HepG2 (cell line): ENCODE measurements at regions not wholly inside any gene's neighbourhood (a gene's known extent, or its start where the extent isn't known, plus 50 kb on each side); places are given as distances from the start of the nearest gene placed in this dataset.

Experiments used
- BCL6 ChIP-seq: IDR thresholded peaks from 2 replicates; pipeline ENCODE4 v1.6.1; 2016; ENCODE audit warnings: missing genetic modification reagents, missing compliant biosample characterization
- ELF3 ChIP-seq: IDR thresholded peaks from 2 replicates; pipeline ENCODE4 v1.6.1; 2016; ENCODE audit warnings: missing genetic modification reagents, missing compliant biosample characterization
- ELF4 ChIP-seq: sonication (generic); formaldehyde crosslinking; IDR thresholded peaks from 2 replicates; pipeline ENCODE4 v1.5.0; 2020; ENCODE audit warnings: missing genetic modification reagents, mild to moderate bottlenecking, moderate library complexity, borderline replicate concordance
- FOSL2 ChIP-seq: sonication (generic); formaldehyde crosslinking; IDR thresholded peaks from 2 replicates; pipeline ENCODE4 v1.4.0; 2020; ENCODE audit warnings: missing genetic modification reagents
- HMG20A ChIP-seq: IDR thresholded peaks from 2 replicates; pipeline ENCODE4 v1.6.1; 2016; ENCODE audit warnings: borderline replicate concordance
- JDP2 ChIP-seq: sonication (generic); formaldehyde crosslinking; IDR thresholded peaks from 2 replicates; pipeline ENCODE4 v1.8.1; 2022; ENCODE audit warnings: missing genetic modification reagents, borderline replicate concordance
- KDM5B ChIP-seq: sonication (generic); formaldehyde crosslinking; IDR thresholded peaks from 2 replicates; pipeline ENCODE4 v1.4.0; 2020; ENCODE audit warnings: missing genetic modification reagents, mild to moderate bottlenecking, borderline replicate concordance
- MED1 ChIP-seq: sonication (generic); formaldehyde crosslinking; IDR thresholded peaks from 2 replicates; pipeline ENCODE4 v1.4.0; 2020; ENCODE audit warnings: missing genetic modification reagents
- MIER2 ChIP-seq: IDR thresholded peaks from 2 replicates; pipeline ENCODE4 v1.6.1; 2016; ENCODE audit warnings: missing biosample characterization, missing genetic modification reagents
- MIER3 ChIP-seq: IDR thresholded peaks from 2 replicates; pipeline ENCODE4 v1.6.1; 2016; ENCODE audit warnings: missing compliant biosample characterization, borderline replicate concordance
- RBAK ChIP-seq: sonication (generic); formaldehyde crosslinking; IDR thresholded peaks from 2 replicates; pipeline ENCODE4 v1.5.1; 2020; ENCODE audit warnings: mild to moderate bottlenecking, missing genetic modification reagents
- ZBTB3 ChIP-seq: sonication (generic); formaldehyde crosslinking; IDR thresholded peaks from 2 replicates; pipeline ENCODE4 v1.4.0; 2020; ENCODE audit warnings: low read depth, mild to moderate bottlenecking, moderate library complexity, missing genetic modification reagents, borderline replicate concordance
- ZFY ChIP-seq: sonication (generic); formaldehyde crosslinking; IDR thresholded peaks from 2 replicates; pipeline ENCODE4 v1.4.0; 2020; ENCODE audit warnings: missing genetic modification reagents
- ZNF224 ChIP-seq: sonication (generic); formaldehyde crosslinking; IDR thresholded peaks from 2 replicates; pipeline ENCODE4 v1.5.0; 2020; ENCODE audit warnings: mild to moderate bottlenecking, missing genetic modification reagents
- ZNF558 ChIP-seq: sonication (generic); formaldehyde crosslinking; IDR thresholded peaks from 2 replicates; pipeline ENCODE4 v1.9.0; 2022; ENCODE audit warnings: mild to moderate bottlenecking, missing genetic modification reagents, borderline replicate concordance
- ZNF724P ChIP-seq: sonication (generic); formaldehyde crosslinking; IDR thresholded peaks from 2 replicates; pipeline ENCODE4 v1.8.0; 2022; ENCODE audit warnings: missing genetic modification reagents, borderline replicate concordance
- ZNF850 ChIP-seq: sonication (generic); formaldehyde crosslinking; conservative IDR thresholded peaks from 2 replicates; pipeline ENCODE4 v1.9.0; 2021; ENCODE audit warnings: mild to moderate bottlenecking, missing genetic modification reagents
- TF ChIP-seq, protein P1 (sequence below): IDR thresholded peaks from 2 replicates; pipeline ENCODE4 v1.6.1; 2016; ENCODE audit warnings: missing compliant biosample characterization, missing genetic modification reagents, borderline replicate concordance
- TF ChIP-seq, protein P2 (sequence below), 2 experiments: sonication (generic) in 1 of 2; formaldehyde crosslinking in 1 of 2; IDR thresholded peaks; 2 replicates each; pipeline versions ENCODE4 v1.4.0 to v1.6.1; 2018 to 2020; ENCODE audit warnings: missing genetic modification reagents in 2 of 2, borderline replicate concordance in 1 of 2, low read depth in 1 of 2, mild to moderate bottlenecking in 1 of 2, missing biosample characterization in 1 of 2
- TF ChIP-seq, protein P3 (sequence below): sonication (generic); formaldehyde crosslinking; IDR thresholded peaks from 2 replicates; pipeline ENCODE4 v1.4.0; 2020; ENCODE audit warnings: missing genetic modification reagents
- TF ChIP-seq, protein P4 (sequence below): sonication (generic); formaldehyde crosslinking; IDR thresholded peaks from 2 replicates; pipeline ENCODE4 v1.5.1; 2020; ENCODE audit warnings: mild to moderate bottlenecking, missing genetic modification reagents, borderline replicate concordance

DNA sequence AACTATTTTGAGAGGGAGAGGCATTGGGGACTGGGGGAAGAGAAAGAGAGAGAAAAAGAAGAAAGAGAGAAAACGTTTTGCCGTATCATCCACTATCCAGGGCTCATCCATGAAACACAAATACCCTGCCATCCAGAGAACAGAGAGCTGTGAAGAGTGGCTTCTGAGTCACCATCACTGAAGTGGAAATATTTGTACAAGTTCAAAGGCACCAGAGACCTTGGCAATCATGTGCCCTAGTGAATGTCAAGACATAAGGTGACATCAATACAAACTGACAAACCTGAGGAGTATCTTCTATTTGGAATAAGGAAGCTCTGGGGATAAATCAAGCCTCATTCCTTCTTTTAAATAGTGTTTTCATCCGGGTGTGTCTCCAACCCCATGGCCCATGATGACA lies 197.2 kb upstream of the PROX1 start (continued):
- TF ChIP-seq, protein P1, sequence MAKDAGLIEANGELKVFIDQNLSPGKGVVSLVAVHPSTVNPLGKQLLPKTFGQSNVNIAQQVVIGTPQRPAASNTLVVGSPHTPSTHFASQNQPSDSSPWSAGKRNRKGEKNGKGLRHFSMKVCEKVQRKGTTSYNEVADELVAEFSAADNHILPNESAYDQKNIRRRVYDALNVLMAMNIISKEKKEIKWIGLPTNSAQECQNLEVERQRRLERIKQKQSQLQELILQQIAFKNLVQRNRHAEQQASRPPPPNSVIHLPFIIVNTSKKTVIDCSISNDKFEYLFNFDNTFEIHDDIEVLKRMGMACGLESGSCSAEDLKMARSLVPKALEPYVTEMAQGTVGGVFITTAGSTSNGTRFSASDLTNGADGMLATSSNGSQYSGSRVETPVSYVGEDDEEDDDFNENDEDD (CRISPR knock-in tag) = peak; percentile 21; the same call in 1 of the 2 replicates
- TF ChIP-seq ELF4 (CRISPR knock-in tag) = no peak
- no peak for TF ChIP-seq ZNF724P
- TF ChIP-seq ZBTB3 = no peak
- TF ChIP-seq JDP2 (CRISPR knock-in tag) = no peak
- TF ChIP-seq FOSL2 (CRISPR knock-in tag) = peak; percentile 94
- TF ChIP-seq ZNF850 (CRISPR knock-in tag) = no peak
- peak; percentile 57; the same call in 1 of the 2 replicates for TF ChIP-seq ELF3
- TF ChIP-seq, protein P2, sequence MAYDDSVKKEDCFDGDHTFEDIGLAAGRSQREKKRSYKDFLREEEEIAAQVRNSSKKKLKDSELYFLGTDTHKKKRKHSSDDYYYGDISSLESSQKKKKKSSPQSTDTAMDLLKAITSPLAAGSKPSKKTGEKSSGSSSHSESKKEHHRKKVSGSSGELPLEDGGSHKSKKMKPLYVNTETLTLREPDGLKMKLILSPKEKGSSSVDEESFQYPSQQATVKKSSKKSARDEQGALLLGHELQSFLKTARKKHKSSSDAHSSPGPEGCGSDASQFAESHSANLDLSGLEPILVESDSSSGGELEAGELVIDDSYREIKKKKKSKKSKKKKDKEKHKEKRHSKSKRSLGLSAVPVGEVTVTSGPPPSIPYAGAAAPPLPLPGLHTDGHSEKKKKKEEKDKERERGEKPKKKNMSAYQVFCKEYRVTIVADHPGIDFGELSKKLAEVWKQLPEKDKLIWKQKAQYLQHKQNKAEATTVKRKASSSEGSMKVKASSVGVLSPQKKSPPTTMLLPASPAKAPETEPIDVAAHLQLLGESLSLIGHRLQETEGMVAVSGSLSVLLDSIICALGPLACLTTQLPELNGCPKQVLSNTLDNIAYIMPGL (CRISPR knock-in tag; IDR thresholded peaks at IDR 0.05; ENCODE audit: borderline replicate concordance in 1 of 2, low read depth in 1 of 2) = peak in 1 of 2 experiments; percentile 20; a peak in 1 of 4 replicates
- 0 out of 2 replicates have a peak, but pooled peaks have one; percentile 39 for TF ChIP-seq MIER2 (CRISPR knock-in tag)
- TF ChIP-seq, protein P3, sequence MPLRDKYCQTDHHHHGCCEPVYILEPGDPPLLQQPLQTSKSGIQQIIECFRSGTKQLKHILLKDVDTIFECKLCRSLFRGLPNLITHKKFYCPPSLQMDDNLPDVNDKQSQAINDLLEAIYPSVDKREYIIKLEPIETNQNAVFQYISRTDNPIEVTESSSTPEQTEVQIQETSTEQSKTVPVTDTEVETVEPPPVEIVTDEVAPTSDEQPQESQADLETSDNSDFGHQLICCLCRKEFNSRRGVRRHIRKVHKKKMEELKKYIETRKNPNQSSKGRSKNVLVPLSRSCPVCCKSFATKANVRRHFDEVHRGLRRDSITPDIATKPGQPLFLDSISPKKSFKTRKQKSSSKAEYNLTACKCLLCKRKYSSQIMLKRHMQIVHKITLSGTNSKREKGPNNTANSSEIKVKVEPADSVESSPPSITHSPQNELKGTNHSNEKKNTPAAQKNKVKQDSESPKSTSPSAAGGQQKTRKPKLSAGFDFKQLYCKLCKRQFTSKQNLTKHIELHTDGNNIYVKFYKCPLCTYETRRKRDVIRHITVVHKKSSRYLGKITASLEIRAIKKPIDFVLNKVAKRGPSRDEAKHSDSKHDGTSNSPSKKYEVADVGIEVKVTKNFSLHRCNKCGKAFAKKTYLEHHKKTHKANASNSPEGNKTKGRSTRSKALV = no peak
- TF ChIP-seq MIER3 = peak; percentile 43; the same call in 1 of the 2 replicates
- no peak for TF ChIP-seq ZFY (CRISPR knock-in tag)
- no peak for TF ChIP-seq RBAK (CRISPR knock-in tag)
- no peak for TF ChIP-seq KDM5B (CRISPR knock-in tag)
- no peak for TF ChIP-seq ZNF558
- TF ChIP-seq HMG20A (CRISPR knock-in tag) = peak; percentile 81; the same call in 1 of the 2 replicates
- peak; percentile 45; the same call in 1 of the 2 replicates for TF ChIP-seq MED1 (CRISPR knock-in tag)
- TF ChIP-seq, protein P4, sequence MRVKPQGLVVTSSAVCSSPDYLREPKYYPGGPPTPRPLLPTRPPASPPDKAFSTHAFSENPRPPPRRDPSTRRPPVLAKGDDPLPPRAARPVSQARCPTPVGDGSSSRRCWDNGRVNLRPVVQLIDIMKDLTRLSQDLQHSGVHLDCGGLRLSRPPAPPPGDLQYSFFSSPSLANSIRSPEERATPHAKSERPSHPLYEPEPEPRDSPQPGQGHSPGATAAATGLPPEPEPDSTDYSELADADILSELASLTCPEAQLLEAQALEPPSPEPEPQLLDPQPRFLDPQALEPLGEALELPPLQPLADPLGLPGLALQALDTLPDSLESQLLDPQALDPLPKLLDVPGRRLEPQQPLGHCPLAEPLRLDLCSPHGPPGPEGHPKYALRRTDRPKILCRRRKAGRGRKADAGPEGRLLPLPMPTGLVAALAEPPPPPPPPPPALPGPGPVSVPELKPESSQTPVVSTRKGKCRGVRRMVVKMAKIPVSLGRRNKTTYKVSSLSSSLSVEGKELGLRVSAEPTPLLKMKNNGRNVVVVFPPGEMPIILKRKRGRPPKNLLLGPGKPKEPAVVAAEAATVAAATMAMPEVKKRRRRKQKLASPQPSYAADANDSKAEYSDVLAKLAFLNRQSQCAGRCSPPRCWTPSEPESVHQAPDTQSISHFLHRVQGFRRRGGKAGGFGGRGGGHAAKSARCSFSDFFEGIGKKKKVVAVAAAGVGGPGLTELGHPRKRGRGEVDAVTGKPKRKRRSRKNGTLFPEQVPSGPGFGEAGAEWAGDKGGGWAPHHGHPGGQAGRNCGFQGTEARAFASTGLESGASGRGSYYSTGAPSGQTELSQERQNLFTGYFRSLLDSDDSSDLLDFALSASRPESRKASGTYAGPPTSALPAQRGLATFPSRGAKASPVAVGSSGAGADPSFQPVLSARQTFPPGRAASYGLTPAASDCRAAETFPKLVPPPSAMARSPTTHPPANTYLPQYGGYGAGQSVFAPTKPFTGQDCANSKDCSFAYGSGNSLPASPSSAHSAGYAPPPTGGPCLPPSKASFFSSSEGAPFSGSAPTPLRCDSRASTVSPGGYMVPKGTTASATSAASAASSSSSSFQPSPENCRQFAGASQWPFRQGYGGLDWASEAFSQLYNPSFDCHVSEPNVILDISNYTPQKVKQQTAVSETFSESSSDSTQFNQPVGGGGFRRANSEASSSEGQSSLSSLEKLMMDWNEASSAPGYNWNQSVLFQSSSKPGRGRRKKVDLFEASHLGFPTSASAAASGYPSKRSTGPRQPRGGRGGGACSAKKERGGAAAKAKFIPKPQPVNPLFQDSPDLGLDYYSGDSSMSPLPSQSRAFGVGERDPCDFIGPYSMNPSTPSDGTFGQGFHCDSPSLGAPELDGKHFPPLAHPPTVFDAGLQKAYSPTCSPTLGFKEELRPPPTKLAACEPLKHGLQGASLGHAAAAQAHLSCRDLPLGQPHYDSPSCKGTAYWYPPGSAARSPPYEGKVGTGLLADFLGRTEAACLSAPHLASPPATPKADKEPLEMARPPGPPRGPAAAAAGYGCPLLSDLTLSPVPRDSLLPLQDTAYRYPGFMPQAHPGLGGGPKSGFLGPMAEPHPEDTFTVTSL (CRISPR knock-in tag) = peak; percentile 51; the same call in 1 of the 2 replicates
- peak; percentile 64 for TF ChIP-seq BCL6
- no peak for TF ChIP-seq ZNF224 (CRISPR knock-in tag)
